Cardiac muscle cell (in vitro differentiated cells and primary cell): ENCODE measurements at regions not wholly inside any gene's neighbourhood (a gene's known extent, or its start where the extent isn't known, plus 50 kb on each side); places are given as distances from the start of the nearest gene placed in this dataset.

Experiments used
- DNase-seq, 2 donors: peaks; one replicate each; pipeline versions ENCODE4 v3.0.0 to v3.0.0-alpha.2; 2010 to 2017; ENCODE audit warnings: low read depth in 1 of 2, low spot score in 1 of 2
- H3K27ac ChIP-seq: fragments of 200-600 bp; sonication (generic); 2 replicates; pipeline ENCODE4 v1.5.1; 2016
- H3K27me3 ChIP-seq: fragments of 200-600 bp; sonication (generic); 2 replicates; pipeline ENCODE4 v1.6.0; 2016; ENCODE audit warnings: control low read depth
- H3K36me3 ChIP-seq: fragments of 200-600 bp; sonication (generic); 2 replicates; pipeline ENCODE4 v1.5.1; 2016; ENCODE audit warnings: control low read depth
- H3K4me1 ChIP-seq: fragments of 200-600 bp; sonication (generic); 2 replicates; pipeline ENCODE4 v1.8.1; 2017; ENCODE audit warnings: low read depth, mild to moderate bottlenecking, mixed run types
- H3K4me3 ChIP-seq: fragments of 200-600 bp; sonication (generic); 2 replicates; pipeline ENCODE4 v1.5.1; 2016; ENCODE audit warnings: mild to moderate bottlenecking
- H3K9me3 ChIP-seq: fragments of 200-600 bp; sonication (generic); 2 replicates; pipeline ENCODE4 v1.5.1; 2017; ENCODE audit warnings: low read depth, mild to moderate bottlenecking, control low read depth
- TF ChIP-seq, protein P1 (sequence below): IDR thresholded peaks from 2 replicates; pipeline ENCODE4 v1.5.1; 2012; ENCODE audit warnings: low read depth, mild to moderate bottlenecking, low read length

DNA sequence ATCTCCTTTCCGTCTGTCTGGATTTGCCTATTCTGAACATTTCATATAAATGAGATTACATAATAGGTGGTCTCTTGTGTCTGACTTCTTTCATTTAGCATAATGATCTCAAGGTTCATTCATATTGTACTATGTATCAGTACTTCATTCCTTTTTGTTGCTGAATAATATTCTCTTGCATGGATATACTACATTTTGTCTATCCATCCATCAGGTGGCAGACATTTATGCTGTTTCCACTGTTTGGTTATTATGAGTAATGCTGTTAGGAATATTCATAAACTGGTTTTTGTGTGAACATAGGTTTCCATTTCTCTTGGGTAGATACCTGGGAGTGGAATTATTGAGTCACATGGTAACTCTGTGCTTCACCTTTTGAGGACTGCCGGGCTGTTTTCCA is 148.2 kb upstream of the PMEPA1 start:
- TF ChIP-seq, protein P1, sequence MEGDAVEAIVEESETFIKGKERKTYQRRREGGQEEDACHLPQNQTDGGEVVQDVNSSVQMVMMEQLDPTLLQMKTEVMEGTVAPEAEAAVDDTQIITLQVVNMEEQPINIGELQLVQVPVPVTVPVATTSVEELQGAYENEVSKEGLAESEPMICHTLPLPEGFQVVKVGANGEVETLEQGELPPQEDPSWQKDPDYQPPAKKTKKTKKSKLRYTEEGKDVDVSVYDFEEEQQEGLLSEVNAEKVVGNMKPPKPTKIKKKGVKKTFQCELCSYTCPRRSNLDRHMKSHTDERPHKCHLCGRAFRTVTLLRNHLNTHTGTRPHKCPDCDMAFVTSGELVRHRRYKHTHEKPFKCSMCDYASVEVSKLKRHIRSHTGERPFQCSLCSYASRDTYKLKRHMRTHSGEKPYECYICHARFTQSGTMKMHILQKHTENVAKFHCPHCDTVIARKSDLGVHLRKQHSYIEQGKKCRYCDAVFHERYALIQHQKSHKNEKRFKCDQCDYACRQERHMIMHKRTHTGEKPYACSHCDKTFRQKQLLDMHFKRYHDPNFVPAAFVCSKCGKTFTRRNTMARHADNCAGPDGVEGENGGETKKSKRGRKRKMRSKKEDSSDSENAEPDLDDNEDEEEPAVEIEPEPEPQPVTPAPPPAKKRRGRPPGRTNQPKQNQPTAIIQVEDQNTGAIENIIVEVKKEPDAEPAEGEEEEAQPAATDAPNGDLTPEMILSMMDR, result no peak
- Histone ChIP-seq H3K27me3 (peaks cover 15% of the 10 kb centered on the region), H3K4me3 (no peak overlapping the region), H3K27ac (no peak overlapping the region), H3K9me3 (no peaks in the 10 kb centered on the region), H3K4me1 (no peaks in the 10 kb centered on the region), H3K36me3 (no peaks in the 10 kb centered on the region)
- no peak for DNase-seq

DNA sequence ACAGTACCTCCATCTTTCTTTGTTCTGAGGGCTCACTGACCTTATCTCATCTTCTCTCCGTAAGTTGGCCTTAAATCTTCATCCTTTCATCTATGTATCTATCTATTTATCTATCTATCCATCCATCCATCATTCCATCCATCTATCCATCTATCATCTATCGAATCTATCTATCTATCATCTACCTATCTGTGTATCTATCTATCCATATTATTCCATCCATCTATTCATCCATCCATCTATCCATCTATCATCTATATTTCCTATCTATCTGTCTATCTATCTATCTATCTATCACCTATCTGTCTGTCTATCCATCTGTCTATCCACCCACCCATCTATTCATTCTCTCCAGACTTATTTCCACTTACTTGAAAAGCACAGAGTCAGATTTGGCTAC is 147.3 kb upstream of the PMEPA1 start:
- Histone ChIP-seq H3K9me3 (no peaks in the 10 kb centered on the region), H3K4me3 (no peak overlapping the region), H3K27me3 (peaks cover 15% of the 10 kb centered on the region), H3K4me1 (no peaks in the 10 kb centered on the region), H3K36me3 (no peaks in the 10 kb centered on the region), H3K27ac (no peak overlapping the region)
- TF ChIP-seq, protein P1, result no peak
- no peak for DNase-seq

- Histone ChIP-seq H3K27ac (no peak overlapping the region), H3K9me3 (no peaks in the 10 kb centered on the region), H3K27me3 (peaks cover 15% of the 10 kb centered on the region), H3K4me1 (no peaks in the 10 kb centered on the region), H3K36me3 (no peaks in the 10 kb centered on the region), H3K4me3 (no peak overlapping the region)
- no peak for DNase-seq
- TF ChIP-seq, protein P1, result no peak
Observed at GRCh38 chr20:57856658-57857057, 146.8 kb upstream of the PMEPA1 start.

DNA sequence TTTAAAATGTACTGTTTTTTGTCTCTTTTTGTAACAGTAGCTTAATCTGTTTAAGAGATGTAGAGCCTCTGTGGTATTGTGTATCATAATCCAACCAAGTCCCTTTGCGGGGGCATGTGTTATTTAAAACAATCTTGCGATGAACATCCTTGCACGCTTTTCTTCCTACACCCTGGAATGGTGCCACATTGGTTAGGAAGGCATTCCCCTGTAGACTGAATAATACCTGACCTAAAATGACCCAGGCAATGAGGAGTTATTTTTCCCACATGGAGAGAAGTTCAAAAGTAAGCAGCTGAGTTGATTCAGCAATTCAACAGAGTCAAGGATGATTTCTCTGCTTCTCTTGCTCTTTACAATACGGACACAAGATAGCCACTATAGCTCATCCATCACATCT is 142.0 kb upstream of the PMEPA1 start:
- DNase-seq, result no peak
- Histone ChIP-seq H3K27me3 (no peaks in the 10 kb centered on the region), H3K27ac (no peak overlapping the region), H3K4me3 (no peak overlapping the region), H3K4me1 (no peaks in the 10 kb centered on the region), H3K9me3 (no peaks in the 10 kb centered on the region), H3K36me3 (no peaks in the 10 kb centered on the region)
- TF ChIP-seq, protein P1, result no peak

GRCh38 chr20:57851025-57851682 is 141.3 kb upstream of the PMEPA1 start:
- H3K9me3 ChIP-seq, result no peaks in the 10 kb centered on the region
- no peak overlapping the region for H3K27ac ChIP-seq
- no peak for DNase-seq
- no peaks in the 10 kb centered on the region for H3K4me1 ChIP-seq
- no peaks in the 10 kb centered on the region for H3K36me3 ChIP-seq
- no peaks in the 10 kb centered on the region for H3K27me3 ChIP-seq
- H3K4me3 ChIP-seq, result no peak overlapping the region
- TF ChIP-seq, protein P1, result no peak
